Panc1 (cell line): ENCODE measurements at regions not wholly inside any gene's neighbourhood (a gene's known extent, or its start where the extent isn't known, plus 50 kb on each side); places are given as distances from the start of the nearest gene placed in this dataset.

Experiments used
- ATAC-seq: fragments of 200-7000 bp; cut with Tn5 transposase; 2 replicates; pipeline ENCODE4 v1.9.1; 2020; ENCODE audit warnings: mild to moderate bottlenecking, moderate library complexity
- BruUV-seq: library from RNA; stranded (reverse); fragments of 400-500 nt; replicated peaks from 2 replicates; lab custom pipeline; 2021; lab: Mats Ljungman, UMichigan
- CTCF ChIA-PET: fragments of 300-600 bp; sonication (Branson Sonifier 250); formaldehyde crosslinking; loops from one replicate; lab custom pipeline; 2022; ENCODE audit warnings: antibody characterized with exemption; lab: Charles Lee
- POLR2A ChIA-PET: fragments of 300-600 bp; sonication (Branson Sonifier 250); formaldehyde crosslinking; loops from one replicate; lab custom pipeline; 2022; ENCODE audit warnings: antibody characterized with exemption; lab: Charles Lee
- DNase-seq: peaks from one replicate; pipeline ENCODE4 v3.0.0-alpha.2; 2010; ENCODE audit warnings: low read depth, low spot score
- H3K27ac ChIP-seq: 2 replicates; pipeline ENCODE4 v1.5.1; 2011; ENCODE audit warnings: mild to moderate bottlenecking, low read length, inconsistent platforms
- H3K27me3 ChIP-seq: fragments of 200-500 bp; sonication (Bioruptor generic); 2 replicates; pipeline ENCODE4 v1.6.0; 2014; ENCODE audit warnings: low read length, inconsistent platforms; ENCODE audit not compliant: control insufficient read depth, insufficient read depth
- H3K36me3 ChIP-seq: fragments of 200-500 bp; sonication (Bioruptor generic); 2 replicates; pipeline ENCODE4 v1.5.1; 2014; ENCODE audit warnings: inconsistent platforms, mild to moderate bottlenecking, low read length, moderate library complexity; ENCODE audit not compliant: control insufficient read depth, insufficient read depth
- H3K4me1 ChIP-seq: 2 replicates; pipeline ENCODE4 v1.5.1; 2011; ENCODE audit warnings: inconsistent platforms, mild to moderate bottlenecking, low read length, moderate library complexity; ENCODE audit not compliant: control insufficient read depth, insufficient read depth
- H3K4me3 ChIP-seq, 2 experiments: 2 replicates each; pipeline ENCODE4 v1.5.1; 2011 to 2012; ENCODE audit warnings: low read depth in 2 of 2, low read length in 2 of 2, mild to moderate bottlenecking in 2 of 2, inconsistent platforms in 1 of 2, moderate library complexity in 1 of 2
- H3K9me3 ChIP-seq: fragments of 200-500 bp; sonication (Bioruptor generic); 2 replicates; pipeline ENCODE4 v1.5.1; 2014; ENCODE audit warnings: low read depth, mild to moderate bottlenecking, inconsistent platforms, low read length, moderate library complexity; ENCODE audit not compliant: control insufficient read depth, insufficient read depth
- CTCF ChIP-seq: fragments of 450-650 bp; IDR thresholded peaks from 2 replicates; pipeline ENCODE4 v1.5.1; 2017; ENCODE audit warnings: mild to moderate bottlenecking
- POLR2AphosphoS5 ChIP-seq: IDR thresholded peaks from 2 replicates; pipeline ENCODE4 v1.6.1; 2012; ENCODE audit warnings: mild to moderate bottlenecking, low read depth, low read length, moderate library complexity
- REST ChIP-seq, 2 experiments: IDR thresholded peaks; 2 replicates each; pipeline ENCODE4 v1.6.1; 2011 to 2012; ENCODE audit warnings: low read depth in 2 of 2, control low read depth in 1 of 2, low read length in 1 of 2, mild to moderate bottlenecking in 1 of 2, moderate library complexity in 1 of 2; ENCODE audit not compliant: insufficient read depth in 1 of 2
- SIN3A ChIP-seq: IDR thresholded peaks from 2 replicates; pipeline ENCODE4 v1.6.1; 2012; ENCODE audit warnings: low read depth, mild to moderate bottlenecking, low read length, moderate library complexity, borderline replicate concordance; ENCODE audit not compliant: insufficient read depth
- TCF7L2 ChIP-seq: IDR thresholded peaks from 2 replicates; pipeline ENCODE4 v1.6.1; 2011; ENCODE audit warnings: mild to moderate bottlenecking, low read depth, low read length, inconsistent platforms
- in situ Hi-C: cut with HindIII; loops from 2 replicates; pipeline ENCODE4 v1.10.0; 2016; ENCODE audit warnings: low sequenced_read_pairs, low pct_unique_long_range_greater_than_20kb
- intact Hi-C: fragments of 100-400 bp; cut with micrococcal nuclease; formaldehyde crosslinking; loops from one replicate; pipeline ENCODE4 v1.10.0; 2022; ENCODE audit not compliant: unreplicated experiment

GRCh38 chr3:11737742-11738141 is 94.0 kb upstream of the VGLL4 start:
- Histone ChIP-seq H3K36me3 (no peaks in the 10 kb centered on the region), H3K27me3 (no peaks in the 10 kb centered on the region), H3K27ac (no peak overlapping the region), H3K9me3 (no peaks in the 10 kb centered on the region), H3K4me3 (no peak overlapping the region), H3K4me1 (no peaks in the 10 kb centered on the region)
- intact Hi-C loops (no loop called here), in situ Hi-C loops (no loop called here)
- POLR2A ChIA-PET = no interaction called here
- DNase-seq (no peak), ATAC-seq (no peak)
- TF ChIP-seq REST (IDR thresholded peaks at IDR 0.05; ENCODE audit: insufficient read depth in 1 of 2, low read depth in 2 of 2, low read length in 1 of 2) = no peak
- no peak for TF ChIP-seq POLR2AphosphoS5
- no TSS peak for BruUV-seq
- CTCF ChIA-PET = no interaction called here

- H3K4me1 ChIP-seq = no peaks in the 10 kb centered on the region
- no peak overlapping the region for H3K27ac ChIP-seq
- TF ChIP-seq CTCF (no peak), SIN3A (no peak), TCF7L2 (no peak), POLR2AphosphoS5 (no peak), REST (IDR thresholded peaks at IDR 0.05; ENCODE audit: insufficient read depth in 1 of 2, low read depth in 2 of 2, low read length in 1 of 2) (no peak)
- ATAC-seq = no peak
- in situ Hi-C loops = no loop called here
- BruUV-seq = no TSS peak
- POLR2A ChIA-PET = no interaction called here
- CTCF ChIA-PET = no interaction called here
- no peaks in the 10 kb centered on the region for H3K36me3 ChIP-seq
- intact Hi-C loops = no loop called here
- H3K4me3 ChIP-seq = no peak overlapping the region
- H3K27me3 ChIP-seq = no peaks in the 10 kb centered on the region
- no peaks in the 10 kb centered on the region for H3K9me3 ChIP-seq
- no peak for DNase-seq
These were observed 92.6 kb upstream of the VGLL4 start for GRCh38 chr3:11736136-11736833.
